ENCODE measurements at regions not wholly inside any gene's neighbourhood (a gene's known extent, or its start where the extent isn't known, plus 50 kb on each side); places are given as distances from the start of the nearest gene placed in this dataset.

- DNase-seq = no peak
Observed at GRCh38 chr15:98428253-98428989, 219.9 kb upstream of the IGF1R start.

GRCh38 chr15:98431171-98431570, 217.2 kb upstream of the IGF1R start:
- no peak for DNase-seq

GRCh38 chr15:98433346-98433745, 215.0 kb upstream of the IGF1R start:
- DNase-seq = no peak

GRCh38 chr15:98433856-98434255, 214.5 kb upstream of the IGF1R start:
- DNase-seq = no peak

- DNase-seq = no peak
Observed at GRCh38 chr15:98437752-98438151, 210.6 kb upstream of the IGF1R start.

GRCh38 chr15:98438326-98438725, 210.0 kb upstream of the IGF1R start:
- DNase-seq = no peak

GRCh38 chr15:98438907-98439306, 209.4 kb upstream of the IGF1R start:
- no peak for DNase-seq

GRCh38 chr15:98439523-98439942, 208.8 kb upstream of the IGF1R start:
- no peak for DNase-seq

GRCh38 chr15:98440917-98441316, 207.4 kb upstream of the IGF1R start:
- DNase-seq = no peak

- no peak for DNase-seq
Observed at GRCh38 chr15:98441599-98441998, 206.7 kb upstream of the IGF1R start.

GRCh38 chr15:98442379-98442833, 205.9 kb upstream of the IGF1R start:
- no peak for DNase-seq

GRCh38 chr15:98442901-98443300, 205.4 kb upstream of the IGF1R start:
- DNase-seq = no peak

- no peak for DNase-seq
Observed at GRCh38 chr15:98443526-98443925, 204.8 kb upstream of the IGF1R start.

GRCh38 chr15:98444138-98444537, 204.2 kb upstream of the IGF1R start:
- no peak for DNase-seq

- DNase-seq = no peak
Observed at GRCh38 chr15:98445315-98445714, 203.0 kb upstream of the IGF1R start.

GRCh38 chr15:98446083-98446482, 202.3 kb upstream of the IGF1R start:
- no peak for DNase-seq

GRCh38 chr15:98447069-98447468, 201.3 kb upstream of the IGF1R start:
- DNase-seq = no peak

GRCh38 chr15:98451236-98451635, 197.1 kb upstream of the IGF1R start:
- DNase-seq = no peak

- no peak for DNase-seq
Observed at GRCh38 chr15:98452238-98452637, 196.1 kb upstream of the IGF1R start.

- no peak for DNase-seq
Observed at GRCh38 chr15:98455904-98456303, 192.4 kb upstream of the IGF1R start.

GRCh38 chr15:98476559-98476958, 171.8 kb upstream of the IGF1R start:
- DNase-seq = no peak

GRCh38 chr15:98480844-98481243, 167.5 kb upstream of the IGF1R start:
- DNase-seq = no peak

GRCh38 chr15:98483575-98484130, 164.7 kb upstream of the IGF1R start:
- DNase-seq = no peak

- no peak for DNase-seq
Observed at GRCh38 chr15:98484914-98485313, 163.4 kb upstream of the IGF1R start.

- no peak for DNase-seq
Observed at GRCh38 chr15:98485451-98485850, 162.9 kb upstream of the IGF1R start.
